ENCODE measurements at regions not wholly inside any gene's neighbourhood (a gene's known extent, or its start where the extent isn't known, plus 50 kb on each side); places are given as distances from the start of the nearest gene placed in this dataset.

GRCh38 chr3:193899001-193899400, 236.9 kb upstream of the HES1 start:
- Histone ChIP-seq H3K9me3 (no peaks in the 10 kb centered on the region), H3K36me3 (no peaks in the 10 kb centered on the region), H3K27me3 (replicated peaks; ENCODE audit: insufficient read depth) (no peaks in the 10 kb centered on the region), H3K4me3 (no peak overlapping the region), H3K4me1 (replicated peaks) (no peaks in the 10 kb centered on the region), H3K27ac (no peak overlapping the region)
- no peak for DNase-seq (ENCODE audit: low spot score)
- intact Hi-C loops (cut with DNase I), result no loop called here
- TF ChIP-seq POLR2AphosphoS5 (IDR thresholded peaks at IDR 0.05), result no peak
- TF ChIP-seq, protein P1, sequence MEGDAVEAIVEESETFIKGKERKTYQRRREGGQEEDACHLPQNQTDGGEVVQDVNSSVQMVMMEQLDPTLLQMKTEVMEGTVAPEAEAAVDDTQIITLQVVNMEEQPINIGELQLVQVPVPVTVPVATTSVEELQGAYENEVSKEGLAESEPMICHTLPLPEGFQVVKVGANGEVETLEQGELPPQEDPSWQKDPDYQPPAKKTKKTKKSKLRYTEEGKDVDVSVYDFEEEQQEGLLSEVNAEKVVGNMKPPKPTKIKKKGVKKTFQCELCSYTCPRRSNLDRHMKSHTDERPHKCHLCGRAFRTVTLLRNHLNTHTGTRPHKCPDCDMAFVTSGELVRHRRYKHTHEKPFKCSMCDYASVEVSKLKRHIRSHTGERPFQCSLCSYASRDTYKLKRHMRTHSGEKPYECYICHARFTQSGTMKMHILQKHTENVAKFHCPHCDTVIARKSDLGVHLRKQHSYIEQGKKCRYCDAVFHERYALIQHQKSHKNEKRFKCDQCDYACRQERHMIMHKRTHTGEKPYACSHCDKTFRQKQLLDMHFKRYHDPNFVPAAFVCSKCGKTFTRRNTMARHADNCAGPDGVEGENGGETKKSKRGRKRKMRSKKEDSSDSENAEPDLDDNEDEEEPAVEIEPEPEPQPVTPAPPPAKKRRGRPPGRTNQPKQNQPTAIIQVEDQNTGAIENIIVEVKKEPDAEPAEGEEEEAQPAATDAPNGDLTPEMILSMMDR (IDR thresholded peaks at IDR 0.05), result no peak
- no peak for TF ChIP-seq POLR2A (IDR thresholded peaks at IDR 0.05)
- 48% methylated on average over 1 of the region's 1 CpG for WGBS

DNA sequence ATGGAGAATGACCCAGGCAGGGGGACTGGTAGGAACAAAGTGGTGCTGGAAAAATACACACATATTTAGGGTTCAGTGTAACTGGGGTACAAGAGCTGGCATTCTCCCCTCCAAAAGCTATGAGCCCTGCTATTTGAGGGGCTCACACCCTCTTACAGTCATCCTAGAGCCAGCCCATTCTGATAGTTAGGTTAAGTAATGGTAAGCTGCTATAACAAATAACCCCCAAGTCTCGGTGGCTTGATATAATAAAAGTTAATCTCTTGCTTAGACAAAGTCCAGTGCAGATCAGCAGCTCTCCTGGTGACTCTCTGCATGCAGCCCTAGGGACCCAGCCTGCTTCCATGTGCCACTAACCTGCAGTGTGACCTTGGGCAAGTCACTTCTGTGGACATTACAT, 234.9 kb upstream of the HES1 start:
- Histone ChIP-seq H3K4me3 (no peak overlapping the region), H3K36me3 (no peaks in the 10 kb centered on the region), H3K27me3 (replicated peaks; ENCODE audit: insufficient read depth) (no peaks in the 10 kb centered on the region), H3K9me3 (no peaks in the 10 kb centered on the region), H3K27ac (no peak overlapping the region), H3K4me1 (replicated peaks) (no peaks in the 10 kb centered on the region)
- intact Hi-C loops (cut with DNase I), result no loop called here
- DNase-seq (ENCODE audit: low spot score), result no peak
- WGBS, result 88% methylated on average over 1 of the region's 1 CpG
- TF ChIP-seq POLR2A (IDR thresholded peaks at IDR 0.05) (no peak), POLR2AphosphoS5 (IDR thresholded peaks at IDR 0.05) (no peak)
- TF ChIP-seq, protein P1 (IDR thresholded peaks at IDR 0.05), result no peak

DNA sequence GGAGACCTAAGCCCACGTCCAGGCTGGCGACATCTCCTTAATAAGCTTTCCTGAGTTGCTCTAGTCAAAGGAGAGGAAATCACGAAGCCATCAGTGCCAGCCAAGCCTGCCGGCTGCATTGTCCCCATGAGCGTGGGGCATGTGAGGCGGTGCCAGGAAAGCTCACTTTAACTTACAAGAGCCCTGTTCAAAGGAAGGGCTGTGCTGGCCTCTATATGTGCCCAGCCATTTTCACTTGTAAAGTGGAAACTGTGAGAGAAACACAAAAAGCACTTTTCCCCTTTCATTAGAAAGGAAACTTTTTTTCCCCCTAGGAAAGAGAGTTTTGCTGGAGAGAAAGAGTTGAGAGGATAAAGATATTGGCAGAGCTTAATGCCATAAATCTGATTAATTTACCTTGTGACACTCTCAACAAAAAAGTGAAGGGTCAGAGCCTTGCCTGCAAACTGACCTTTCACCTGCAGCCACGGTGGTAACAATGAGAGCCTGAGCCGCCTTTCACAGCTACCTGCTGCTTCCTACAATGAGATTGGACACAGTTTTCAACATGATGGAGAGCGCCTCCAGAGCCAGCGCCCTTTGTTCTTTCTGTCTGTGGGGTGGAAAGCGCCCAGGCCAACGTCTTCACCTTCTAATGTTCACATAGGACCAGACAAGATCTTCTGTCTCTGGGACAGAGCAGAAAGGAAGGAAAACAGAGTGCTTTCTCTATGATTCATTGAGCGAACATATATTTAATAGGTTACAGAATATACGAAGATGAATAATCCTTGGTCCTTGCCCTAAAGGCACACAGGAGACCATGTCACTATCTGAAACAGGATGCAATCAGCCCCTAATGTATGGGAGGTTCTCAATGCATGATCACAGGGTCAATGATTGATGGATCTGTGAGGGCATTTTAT, 233.1 kb upstream of the HES1 start:
- no peaks in the 10 kb centered on the region for H3K27me3 ChIP-seq (replicated peaks; ENCODE audit: insufficient read depth)
- intact Hi-C loops (cut with DNase I), result no loop called here
- no peak overlapping the region for H3K27ac ChIP-seq
- no peaks in the 10 kb centered on the region for H3K9me3 ChIP-seq
- TF ChIP-seq, protein P1 (IDR thresholded peaks at IDR 0.05), result no peak
- TF ChIP-seq POLR2A (IDR thresholded peaks at IDR 0.05) (no peak), POLR2AphosphoS5 (IDR thresholded peaks at IDR 0.05) (no peak)
- H3K4me1 ChIP-seq (replicated peaks), result no peaks in the 10 kb centered on the region
- WGBS, result 68% methylated on average over 14 of the region's 14 CpGs
- no peak for DNase-seq (ENCODE audit: low spot score)
- H3K4me3 ChIP-seq, result no peak overlapping the region
- H3K36me3 ChIP-seq, result no peaks in the 10 kb centered on the region

DNA sequence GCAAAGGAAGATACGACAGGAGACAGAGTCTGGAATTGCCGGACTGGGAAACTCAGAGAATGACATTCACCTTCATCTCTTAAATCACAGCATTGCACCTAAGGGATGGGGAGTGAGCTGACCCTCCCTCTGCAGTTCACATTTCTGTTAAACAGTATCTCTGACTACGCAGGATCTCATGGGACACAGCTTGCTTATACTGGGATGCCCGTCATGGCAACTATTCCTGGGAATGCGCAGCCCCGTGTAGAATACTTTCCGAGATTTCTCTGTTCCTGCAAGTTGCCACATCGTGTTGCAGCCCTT, 232.5 kb upstream of the HES1 start:
- Histone ChIP-seq H3K4me1 (replicated peaks) (no peaks in the 10 kb centered on the region), H3K4me3 (no peak overlapping the region), H3K36me3 (no peaks in the 10 kb centered on the region), H3K27ac (no peak overlapping the region), H3K9me3 (no peaks in the 10 kb centered on the region), H3K27me3 (replicated peaks; ENCODE audit: insufficient read depth) (no peaks in the 10 kb centered on the region)
- WGBS, result 93% methylated on average over 8 of the region's 8 CpGs
- no peak for TF ChIP-seq POLR2AphosphoS5 (IDR thresholded peaks at IDR 0.05)
- TF ChIP-seq, protein P1 (IDR thresholded peaks at IDR 0.05), result no peak
- no peak for TF ChIP-seq POLR2A (IDR thresholded peaks at IDR 0.05)
- no peak for DNase-seq (ENCODE audit: low spot score)
- intact Hi-C loops (cut with DNase I), result no loop called here

GRCh38 chr3:193903966-193904365, 232.0 kb upstream of the HES1 start:
- no peaks in the 10 kb centered on the region for H3K36me3 ChIP-seq
- H3K27me3 ChIP-seq (replicated peaks; ENCODE audit: insufficient read depth), result no peaks in the 10 kb centered on the region
- 90% methylated on average over 4 of the region's 4 CpGs for WGBS
- intact Hi-C loops (cut with DNase I), result no loop called here
- H3K9me3 ChIP-seq, result no peaks in the 10 kb centered on the region
- no peaks in the 10 kb centered on the region for H3K4me1 ChIP-seq (replicated peaks)
- TF ChIP-seq POLR2AphosphoS5 (IDR thresholded peaks at IDR 0.05), result no peak
- TF ChIP-seq, protein P1 (IDR thresholded peaks at IDR 0.05), result no peak
- no peak for TF ChIP-seq POLR2A (IDR thresholded peaks at IDR 0.05)
- no peak overlapping the region for H3K27ac ChIP-seq
- no peak for DNase-seq (ENCODE audit: low spot score)
- H3K4me3 ChIP-seq, result no peak overlapping the region

Data from prostate gland (tissue), 2 donors.